ENCODE measurements at regions not wholly inside any gene's neighbourhood (a gene's known extent, or its start where the extent isn't known, plus 50 kb on each side); places are given as distances from the start of the nearest gene placed in this dataset.

DNA sequence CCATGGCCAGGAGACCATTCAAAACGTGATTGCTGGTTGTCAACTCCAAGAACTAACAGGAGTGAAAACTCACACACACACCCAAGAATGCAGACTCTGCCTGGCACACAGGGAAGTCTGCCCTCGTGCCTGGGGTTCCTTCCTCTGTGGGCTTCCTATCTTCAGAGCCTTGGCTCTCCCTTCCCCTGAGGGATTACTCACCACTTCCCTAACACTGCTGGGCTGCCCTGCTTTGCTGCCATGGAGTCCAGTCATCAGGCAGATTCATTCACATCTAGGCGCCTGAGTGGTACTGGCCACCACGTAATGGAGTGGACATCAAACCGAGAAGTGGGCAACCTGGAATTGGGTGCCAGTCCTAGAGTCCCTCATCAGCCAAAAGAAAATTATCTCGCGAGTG is 76.4 kb upstream of the PRSS3 start:
- no peak for TF ChIP-seq POLR2A (IDR thresholded peaks at IDR 0.05)
- TF ChIP-seq, protein P1, sequence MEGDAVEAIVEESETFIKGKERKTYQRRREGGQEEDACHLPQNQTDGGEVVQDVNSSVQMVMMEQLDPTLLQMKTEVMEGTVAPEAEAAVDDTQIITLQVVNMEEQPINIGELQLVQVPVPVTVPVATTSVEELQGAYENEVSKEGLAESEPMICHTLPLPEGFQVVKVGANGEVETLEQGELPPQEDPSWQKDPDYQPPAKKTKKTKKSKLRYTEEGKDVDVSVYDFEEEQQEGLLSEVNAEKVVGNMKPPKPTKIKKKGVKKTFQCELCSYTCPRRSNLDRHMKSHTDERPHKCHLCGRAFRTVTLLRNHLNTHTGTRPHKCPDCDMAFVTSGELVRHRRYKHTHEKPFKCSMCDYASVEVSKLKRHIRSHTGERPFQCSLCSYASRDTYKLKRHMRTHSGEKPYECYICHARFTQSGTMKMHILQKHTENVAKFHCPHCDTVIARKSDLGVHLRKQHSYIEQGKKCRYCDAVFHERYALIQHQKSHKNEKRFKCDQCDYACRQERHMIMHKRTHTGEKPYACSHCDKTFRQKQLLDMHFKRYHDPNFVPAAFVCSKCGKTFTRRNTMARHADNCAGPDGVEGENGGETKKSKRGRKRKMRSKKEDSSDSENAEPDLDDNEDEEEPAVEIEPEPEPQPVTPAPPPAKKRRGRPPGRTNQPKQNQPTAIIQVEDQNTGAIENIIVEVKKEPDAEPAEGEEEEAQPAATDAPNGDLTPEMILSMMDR (IDR thresholded peaks at IDR 0.05) = no peak
